AG04450 (cell line): ENCODE measurements at regions not wholly inside any gene's neighbourhood (a gene's known extent, or its start where the extent isn't known, plus 50 kb on each side); places are given as distances from the start of the nearest gene placed in this dataset.

Source experiments
- CTCF ChIA-PET: fragments of 300-600, 350-600 bp; formaldehyde crosslinking; extraction: SDS; loops from one replicate; lab custom pipeline; 2022; ENCODE audit warnings: antibody characterized with exemption, inconsistent platforms; lab: Charles Lee
- POLR2A ChIA-PET: fragments of 350-600 bp; formaldehyde crosslinking; extraction: SDS; loops from one replicate; lab custom pipeline; 2021; ENCODE audit warnings: antibody characterized with exemption, inconsistent platforms; lab: Yijun Ruan, JAX
- DNase-seq: peaks from one replicate; pipeline ENCODE4 v3.0.0-alpha.2; 2011; ENCODE audit warnings: low read depth, low spot score
- H3K27ac ChIP-seq: one replicate; pipeline ENCODE4 v1.5.1; 2012; ENCODE audit warnings: low read depth, low read length, control low read depth
- H3K27me3 ChIP-seq: one replicate; pipeline ENCODE4 v1.6.0; 2012; ENCODE audit warnings: low read length; ENCODE audit not compliant: control insufficient read depth, insufficient read depth
- H3K4me3 ChIP-seq: 2 replicates; pipeline ENCODE4 v1.5.1; 2011; ENCODE audit warnings: mild to moderate bottlenecking, low read depth, low read length, control low read depth
- H3K9me3 ChIP-seq: 2 replicates; pipeline ENCODE4 v1.5.1; 2012; ENCODE audit warnings: low read length; ENCODE audit not compliant: control insufficient read depth, insufficient read depth
- CTCF ChIP-seq: IDR thresholded peaks from 2 replicates; pipeline ENCODE4 v1.5.1; 2011; ENCODE audit warnings: low read depth, low read length, control low read depth, inconsistent platforms

- no peak for DNase-seq
- no peaks in the 10 kb centered on the region for H3K27me3 ChIP-seq
- CTCF ChIA-PET = no interaction called here
- no peak overlapping the region for H3K27ac ChIP-seq
- POLR2A ChIA-PET = no interaction called here
- H3K4me3 ChIP-seq = no peak overlapping the region
- TF ChIP-seq CTCF = no peak
- peaks cover 20% of the 10 kb centered on the region for H3K9me3 ChIP-seq
These were observed 60.8 kb upstream of the FOXF1 start for GRCh38 chr16:86449446-86450095.

- CTCF ChIA-PET = interaction anchor here (0.5 to 0.6 kb wide), 2 partner anchors 59 to 378 kb away, joined by 3 to 8 read pairs; no protein-coding TSS in a partner anchor
- H3K27me3 ChIP-seq = no peaks in the 10 kb centered on the region
- peaks cover 20% of the 10 kb centered on the region for H3K9me3 ChIP-seq
- no peak overlapping the region for H3K27ac ChIP-seq
- H3K4me3 ChIP-seq = no peak overlapping the region
- TF ChIP-seq CTCF = no peak
- POLR2A ChIA-PET = no interaction called here
- DNase-seq = no peak
These were observed 59.6 kb upstream of the FOXF1 start for GRCh38 chr16:86450691-86451090.

- no peak for DNase-seq
- TF ChIP-seq CTCF = no peak
- H3K27me3 ChIP-seq = no peaks in the 10 kb centered on the region
- no peak overlapping the region for H3K4me3 ChIP-seq
- H3K27ac ChIP-seq = no peak overlapping the region
- peaks cover 13% of the 10 kb centered on the region for H3K9me3 ChIP-seq
- ChIA-PET POLR2A (no interaction called here), CTCF (no interaction called here)
These were observed 57.9 kb upstream of the FOXF1 start for GRCh38 chr16:86452451-86452850.

- TF ChIP-seq CTCF = no peak
- H3K27ac ChIP-seq = peak overlapping the region; percentile 96
- H3K27me3 ChIP-seq = no peaks in the 10 kb centered on the region
- POLR2A ChIA-PET = interaction anchor here (0.7 to 1.7 kb wide), 6 partner anchors 54 to 161 kb away, joined by 3 to 9 read pairs (median 3); no protein-coding TSS in a partner anchor
- CTCF ChIA-PET = interaction anchor here (0.7 to 1.2 kb wide), 2 partner anchors 63 to 634 kb away, joined by 3 read pairs; no protein-coding TSS in a partner anchor
- H3K4me3 ChIP-seq = no peak overlapping the region
- peak; percentile 96 for DNase-seq
- peaks cover 12% of the 10 kb centered on the region; the same call in 1 of the 2 replicates for H3K9me3 ChIP-seq
These were observed 55.2 kb upstream of the FOXF1 start for GRCh38 chr16:86455116-86455515.

GRCh38 chr16:86455640-86456039 lies 54.7 kb upstream of the FOXF1 start:
- POLR2A ChIA-PET = interaction anchor here (0.8 to 1.7 kb wide), 5 partner anchors 53 to 157 kb away, joined by 3 to 9 read pairs (median 3); no protein-coding TSS in a partner anchor
- CTCF ChIA-PET = interaction anchor here (0.7 to 1.2 kb wide), 2 partner anchors 63 to 635 kb away, joined by 3 read pairs; no protein-coding TSS in a partner anchor
- no peak for DNase-seq
- Histone ChIP-seq H3K27me3 (no peaks in the 10 kb centered on the region), H3K9me3 (peaks cover 13% of the 10 kb centered on the region; the same call in 1 of the 2 replicates), H3K4me3 (no peak overlapping the region), H3K27ac (peak overlapping the region; percentile 96)
- no peak for TF ChIP-seq CTCF
